ENCODE measurements at regions not wholly inside any gene's neighbourhood (a gene's known extent, or its start where the extent isn't known, plus 50 kb on each side); places are given as distances from the start of the nearest gene placed in this dataset.

GRCh38 chr2:180394305-180394704 lies 387.2 kb upstream of the CWC22 start:
- TF ChIP-seq CTCF (IDR thresholded peaks at IDR 0.05): no peak
- no peak for TF ChIP-seq POLR2A (IDR thresholded peaks at IDR 0.05)
